ENCODE measurements at regions not wholly inside any gene's neighbourhood (a gene's known extent, or its start where the extent isn't known, plus 50 kb on each side); places are given as distances from the start of the nearest gene placed in this dataset.

DNA sequence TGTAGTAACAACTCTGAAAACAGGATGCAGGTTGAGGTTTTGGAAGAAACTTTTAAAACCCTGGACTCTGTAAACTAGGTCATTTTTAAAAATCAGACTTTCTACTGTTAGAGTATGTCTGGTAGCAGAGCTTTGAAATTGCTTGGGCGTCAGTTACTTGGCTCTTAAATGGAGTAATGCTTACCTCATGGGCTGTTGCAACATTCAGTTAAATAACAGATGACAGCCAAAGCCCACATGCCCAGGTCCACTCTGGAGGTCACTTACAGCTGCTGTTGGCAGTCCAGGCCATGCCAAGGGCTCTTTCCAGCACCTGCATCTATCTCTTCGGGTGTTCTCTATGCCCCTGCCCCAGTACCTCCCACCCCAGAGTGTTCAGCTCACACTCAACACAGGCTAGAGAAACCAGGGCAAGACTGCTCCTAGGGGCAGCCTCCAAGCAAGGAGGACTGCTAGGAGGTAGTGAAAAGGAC lies 96.4 kb downstream of the BANF2 start:
- TF ChIP-seq CTCF (IDR thresholded peaks at IDR 0.05) (no peak), POLR2A (IDR thresholded peaks at IDR 0.05) (no peak), POLR2AphosphoS5 (IDR thresholded peaks at IDR 0.05) (peak in 3 of 4 donors; percentile 29 to 45 (median 36)), EP300 (IDR thresholded peaks at IDR 0.05) (no peak)
